GM21737 (cell line): ENCODE measurements at regions not wholly inside any gene's neighbourhood (a gene's known extent, or its start where the extent isn't known, plus 50 kb on each side); places are given as distances from the start of the nearest gene placed in this dataset.

Experiments used
- ATAC-seq: cut with Tn5 transposase; IDR thresholded peaks from one replicate; pipeline ENCODE4 v1.9.1; 2021; ENCODE audit warnings: mild to moderate bottlenecking, moderate library complexity; ENCODE audit not compliant: unreplicated experiment

DNA sequence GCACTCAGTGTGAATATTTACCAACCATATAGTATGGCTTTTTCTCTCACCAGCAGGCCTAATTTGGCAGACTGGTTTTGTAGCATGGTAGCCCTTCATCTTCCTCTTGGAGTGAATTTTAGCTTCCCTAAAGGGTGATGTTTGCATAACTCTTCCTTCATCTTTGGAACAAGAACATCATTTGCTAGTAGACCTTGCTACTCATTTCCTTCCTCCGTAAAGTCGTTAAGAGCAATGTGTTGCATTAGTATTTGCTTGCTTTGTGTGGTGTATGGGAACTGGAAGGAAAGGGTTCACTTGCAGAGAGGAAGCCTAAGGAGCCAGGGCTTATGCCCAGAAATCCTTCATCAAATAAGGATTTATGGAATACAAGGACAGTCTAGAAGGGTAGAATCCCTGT is 50.2 kb upstream of the PGRMC2 start:
- no peak for ATAC-seq
